Naive thymus-derived CD4-positive, alpha-beta T cell (primary cell): ENCODE measurements at regions not wholly inside any gene's neighbourhood (a gene's known extent, or its start where the extent isn't known, plus 50 kb on each side); places are given as distances from the start of the nearest gene placed in this dataset.
"Not testable (repeated sequence)": the region's sequence is repeated elsewhere in the genome, so short reads cannot be mapped to it uniquely, and the experiment has no call there.

ENCODE experiments used
- ATAC-seq: fragments of 150-1000 bp; cut with Tn5 transposase; 2 replicates; pipeline ENCODE4 v1.10.0; 2021; ENCODE audit warnings: mild to moderate bottlenecking, moderate library complexity
- CTCF ChIA-PET: fragments of 350-600 bp; sonication (Branson Sonifier 250); formaldehyde crosslinking; loops from one replicate; lab custom pipeline; 2021; ENCODE audit warnings: antibody characterized with exemption; lab: Charles Lee
- POLR2A ChIA-PET: fragments of 350-600 bp; sonication (Branson Sonifier 250); formaldehyde crosslinking; loops from one replicate; lab custom pipeline; 2021; ENCODE audit warnings: antibody characterized with exemption, inconsistent platforms; lab: Charles Lee
- DNase-seq, 9 donors: peaks; one replicate each; pipeline versions ENCODE4 v3.0.0 to v3.0.0-alpha.2; 2020 to 2022; ENCODE audit warnings: mixed read lengths in 1 of 9
- H3K27ac ChIP-seq: one replicate; pipeline ENCODE4 v1.7.0; 2013; ENCODE audit warnings: mild to moderate bottlenecking, low read depth, low read length, moderate library complexity
- H3K27me3 ChIP-seq, 2 donors: one replicate each; pipeline ENCODE4 v1.7.0; 2013; ENCODE audit warnings: low read length in 2 of 2, mild to moderate bottlenecking in 2 of 2, moderate library complexity in 2 of 2; ENCODE audit not compliant: control insufficient read depth in 2 of 2, insufficient read depth in 2 of 2
- H3K36me3 ChIP-seq, 3 experiments: 1 replicate in 2 of 3; 2 replicates in 1 of 3; pipeline ENCODE4 v1.7.0; 2013; ENCODE audit warnings: low read length in 3 of 3, mild to moderate bottlenecking in 3 of 3, moderate library complexity in 1 of 3; ENCODE audit not compliant: insufficient read depth in 3 of 3, control insufficient read depth in 2 of 3
- H3K4me1 ChIP-seq, 2 donors: one replicate each; pipeline ENCODE4 v1.7.0; 2013; ENCODE audit warnings: low read length in 2 of 2, mild to moderate bottlenecking in 2 of 2, moderate library complexity in 1 of 2; ENCODE audit not compliant: control insufficient read depth in 2 of 2, insufficient read depth in 2 of 2
- H3K4me3 ChIP-seq: 2 replicates; pipeline ENCODE4 v1.7.0; 2013; ENCODE audit warnings: mild to moderate bottlenecking, low read length
- H3K9me3 ChIP-seq, 3 experiments: 1 replicate in 2 of 3; 2 replicates in 1 of 3; pipeline ENCODE4 v1.7.0; 2013; ENCODE audit warnings: low read length in 3 of 3; ENCODE audit not compliant: control insufficient read depth in 2 of 3
- H3K27ac Mint-ChIP-seq, 9 donors: one replicate each; pipeline ENCODE4 v1.8.0; 2020 to 2022; ENCODE audit warnings: mixed read lengths in 9 of 9, mild to moderate bottlenecking in 8 of 9, moderate library complexity in 5 of 9, inconsistent platforms in 2 of 9
- H3K27me3 Mint-ChIP-seq, 5 donors: one replicate each; pipeline ENCODE4 v1.8.0; 2021 to 2022; ENCODE audit warnings: mixed read lengths in 5 of 5, mild to moderate bottlenecking in 1 of 5
- H3K36me3 Mint-ChIP-seq, 5 donors: one replicate each; pipeline ENCODE4 v1.8.0; 2020 to 2022; ENCODE audit warnings: mixed read lengths in 5 of 5, mild to moderate bottlenecking in 3 of 5, inconsistent platforms in 1 of 5
- H3K4me1 Mint-ChIP-seq, 7 donors: one replicate each; pipeline ENCODE4 v1.8.0; 2020 to 2022; ENCODE audit warnings: mixed read lengths in 7 of 7, mild to moderate bottlenecking in 3 of 7, inconsistent platforms in 1 of 7
- H3K4me3 Mint-ChIP-seq, 10 donors: one replicate each; pipeline ENCODE4 v1.8.0; 2020 to 2022; ENCODE audit warnings: mild to moderate bottlenecking in 10 of 10, mixed read lengths in 10 of 10, moderate library complexity in 6 of 10, inconsistent platforms in 2 of 10
- H3K9me3 Mint-ChIP-seq, 11 donors: one replicate each; pipeline ENCODE4 v1.8.0; 2020 to 2022; ENCODE audit warnings: mixed read lengths in 11 of 11, mild to moderate bottlenecking in 4 of 11, inconsistent platforms in 1 of 11, moderate library complexity in 1 of 11
- intact Hi-C, 2 donors: fragments of 100-400 bp; cut with micrococcal nuclease; formaldehyde crosslinking; loops; one replicate each; pipeline ENCODE4 v1.15.1; 2023

GRCh38 chr6:121798126-121798525, 362.7 kb downstream of the GJA1 start:
- DNase-seq, ATAC-seq, H3K9me3 ChIP-seq, H3K4me3 ChIP-seq, H3K36me3 ChIP-seq, CTCF ChIA-PET, H3K4me1 ChIP-seq, H3K4me1 Mint-ChIP-seq, H3K27me3 ChIP-seq, H3K27ac ChIP-seq, POLR2A ChIA-PET, H3K27me3 Mint-ChIP-seq, H3K4me3 Mint-ChIP-seq, intact Hi-C loops, H3K27ac Mint-ChIP-seq: not testable (repeated sequence)
- peaks cover 0 to 21% (median 7%) of the 10 kb centered on the region in 5 donors for H3K36me3 Mint-ChIP-seq
- peaks cover 6 to 43% (median 22%) of the 10 kb centered on the region in 11 donors for H3K9me3 Mint-ChIP-seq

GRCh38 chr6:121799574-121799973, 364.1 kb downstream of the GJA1 start:
- intact Hi-C loops: no loop called here
- H3K27me3 Mint-ChIP-seq: no peaks in the 10 kb centered on the region
- peaks cover 8 to 43% (median 23%) of the 10 kb centered on the region in 11 donors for H3K9me3 Mint-ChIP-seq
- no peak overlapping the region for H3K27ac ChIP-seq
- ChIA-PET POLR2A (no interaction called here), CTCF (interaction anchor here (0.7 kb wide), 1 partner anchor 18 kb away, joined by 4 read pairs; no protein-coding TSS in a partner anchor)
- no peak overlapping the region for H3K4me3 ChIP-seq
- H3K4me3 Mint-ChIP-seq: no peak overlapping the region
- no peaks in the 10 kb centered on the region for H3K36me3 ChIP-seq
- H3K27me3 ChIP-seq: no peaks in the 10 kb centered on the region
- no peaks in the 10 kb centered on the region for H3K4me1 ChIP-seq
- no peak overlapping the region for H3K27ac Mint-ChIP-seq
- peaks cover 0 to 4% (median 0%) of the 10 kb centered on the region in 3 experiments for H3K9me3 ChIP-seq
- DNase-seq (no peak), ATAC-seq (no peak)
- H3K4me1 Mint-ChIP-seq: no peaks in the 10 kb centered on the region
- H3K36me3 Mint-ChIP-seq: peaks cover 0 to 21% (median 7%) of the 10 kb centered on the region in 5 donors

GRCh38 chr6:121800047-121800446, 364.6 kb downstream of the GJA1 start:
- CTCF ChIA-PET: interaction anchor here (0.7 kb wide), 1 partner anchor 17 kb away, joined by 4 read pairs; no protein-coding TSS in a partner anchor
- no peak for DNase-seq
- H3K4me3 Mint-ChIP-seq: no peak overlapping the region
- no peak overlapping the region for H3K27ac ChIP-seq
- no peak overlapping the region for H3K4me3 ChIP-seq
- no peaks in the 10 kb centered on the region for H3K36me3 ChIP-seq
- H3K4me1 ChIP-seq: no peaks in the 10 kb centered on the region
- no peaks in the 10 kb centered on the region for H3K4me1 Mint-ChIP-seq
- POLR2A ChIA-PET: no interaction called here
- H3K9me3 Mint-ChIP-seq: peaks cover 8 to 43% (median 23%) of the 10 kb centered on the region in 11 donors
- peaks cover 0 to 4% (median 0%) of the 10 kb centered on the region in 3 experiments for H3K9me3 ChIP-seq
- H3K27me3 ChIP-seq: no peaks in the 10 kb centered on the region
- intact Hi-C loops: no loop called here
- no peak for ATAC-seq
- H3K27me3 Mint-ChIP-seq: no peaks in the 10 kb centered on the region
- H3K27ac Mint-ChIP-seq: no peak overlapping the region
- peaks cover 0 to 21% (median 7%) of the 10 kb centered on the region in 5 donors for H3K36me3 Mint-ChIP-seq

- POLR2A ChIA-PET: no interaction called here
- H3K27me3 ChIP-seq: no peaks in the 10 kb centered on the region
- intact Hi-C loops: no loop called here
These were observed 370.7 kb downstream of the GJA1 start for GRCh38 chr6:121806116-121806515.

GRCh38 chr6:121809211-121809610, 373.8 kb downstream of the GJA1 start:
- Histone ChIP-seq H3K36me3 (no peaks in the 10 kb centered on the region), H3K9me3 (no peaks in the 10 kb centered on the region), H3K27ac (no peak overlapping the region), H3K4me1 (no peaks in the 10 kb centered on the region), H3K27me3 (no peaks in the 10 kb centered on the region), H3K4me3 (no peak overlapping the region)
- ChIA-PET POLR2A (interaction anchor here (0.6 kb wide), 1 partner anchor 376 kb away, joined by 3 read pairs; no protein-coding TSS in a partner anchor), CTCF (no interaction called here)
- Mint-ChIP-seq H3K4me3 (no peak overlapping the region), H3K27ac (no peak overlapping the region), H3K4me1 (peaks cover 0 to 11% (median 0%) of the 10 kb centered on the region in 7 donors), H3K36me3 (no peaks in the 10 kb centered on the region), H3K9me3 (no peaks in the 10 kb centered on the region), H3K27me3 (no peaks in the 10 kb centered on the region)
- no peak for DNase-seq
- intact Hi-C loops: no loop called here
- no peak for ATAC-seq

More at GRCh38 chr6:121806116-121806515, 370.7 kb downstream of the GJA1 start:
- Mint-ChIP-seq H3K36me3 (peaks cover 0 to 11% (median 1%) of the 10 kb centered on the region in 5 donors), H3K27ac (no peak overlapping the region), H3K9me3 (peaks cover under 1 to 19% (median 9%) of the 10 kb centered on the region in 11 donors), H3K4me3 (no peak overlapping the region), H3K4me1 (peaks cover 0 to 11% (median 0%) of the 10 kb centered on the region in 7 donors), H3K27me3 (no peaks in the 10 kb centered on the region)
- CTCF ChIA-PET: no interaction called here
- no peak for DNase-seq
- no peaks in the 10 kb centered on the region for H3K36me3 ChIP-seq
- no peaks in the 10 kb centered on the region for H3K4me1 ChIP-seq
- no peaks in the 10 kb centered on the region for H3K9me3 ChIP-seq
- H3K4me3 ChIP-seq: no peak overlapping the region
- H3K27ac ChIP-seq: no peak overlapping the region
- no peak for ATAC-seq

- H3K36me3 Mint-ChIP-seq: no peaks in the 10 kb centered on the region
- no peaks in the 10 kb centered on the region for H3K27me3 Mint-ChIP-seq
- Histone ChIP-seq H3K9me3 (no peaks in the 10 kb centered on the region), H3K36me3 (no peaks in the 10 kb centered on the region), H3K4me3 (no peak overlapping the region), H3K4me1 (no peaks in the 10 kb centered on the region), H3K27ac (no peak overlapping the region), H3K27me3 (no peaks in the 10 kb centered on the region)
- H3K27ac Mint-ChIP-seq: no peak overlapping the region
- peaks cover 0 to 11% (median 0%) of the 10 kb centered on the region in 7 donors for H3K4me1 Mint-ChIP-seq
- no peak overlapping the region for H3K4me3 Mint-ChIP-seq
- intact Hi-C loops: no loop called here
- POLR2A ChIA-PET: no interaction called here
- no peak for DNase-seq
- no peaks in the 10 kb centered on the region for H3K9me3 Mint-ChIP-seq
- no peak for ATAC-seq
- CTCF ChIA-PET: no interaction called here
These were observed 374.9 kb downstream of the GJA1 start for GRCh38 chr6:121810158-121811032.
